Activated T-cell treated with anti-CD3 and anti-CD28 coated beads, Interleukin-2, amount 50 U/mL, for 24 hours (primary cell): ENCODE measurements at regions not wholly inside any gene's neighbourhood (a gene's known extent, or its start where the extent isn't known, plus 50 kb on each side); places are given as distances from the start of the nearest gene placed in this dataset.

Experiments
- DNase-seq: peaks from one replicate; pipeline ENCODE4 v3.0.0-alpha.2; 2020
- H3K27ac Mint-ChIP-seq: 2 replicates; pipeline ENCODE4 v1.8.0; 2020; ENCODE audit warnings: mild to moderate bottlenecking, mixed read lengths
- H3K27me3 Mint-ChIP-seq: 2 replicates; pipeline ENCODE4 v1.8.0; 2020; ENCODE audit warnings: mixed read lengths
- H3K36me3 Mint-ChIP-seq: 2 replicates; pipeline ENCODE4 v1.8.0; 2020; ENCODE audit warnings: low read depth, mixed read lengths
- H3K4me1 Mint-ChIP-seq: 2 replicates; pipeline ENCODE4 v1.8.0; 2020; ENCODE audit warnings: low read depth, mixed read lengths
- H3K4me3 Mint-ChIP-seq: 2 replicates; pipeline ENCODE4 v1.8.0; 2020; ENCODE audit warnings: mild to moderate bottlenecking, moderate library complexity, mixed read lengths
- H3K9me3 Mint-ChIP-seq: 2 replicates; pipeline ENCODE4 v1.8.0; 2020; ENCODE audit warnings: mixed read lengths

DNA sequence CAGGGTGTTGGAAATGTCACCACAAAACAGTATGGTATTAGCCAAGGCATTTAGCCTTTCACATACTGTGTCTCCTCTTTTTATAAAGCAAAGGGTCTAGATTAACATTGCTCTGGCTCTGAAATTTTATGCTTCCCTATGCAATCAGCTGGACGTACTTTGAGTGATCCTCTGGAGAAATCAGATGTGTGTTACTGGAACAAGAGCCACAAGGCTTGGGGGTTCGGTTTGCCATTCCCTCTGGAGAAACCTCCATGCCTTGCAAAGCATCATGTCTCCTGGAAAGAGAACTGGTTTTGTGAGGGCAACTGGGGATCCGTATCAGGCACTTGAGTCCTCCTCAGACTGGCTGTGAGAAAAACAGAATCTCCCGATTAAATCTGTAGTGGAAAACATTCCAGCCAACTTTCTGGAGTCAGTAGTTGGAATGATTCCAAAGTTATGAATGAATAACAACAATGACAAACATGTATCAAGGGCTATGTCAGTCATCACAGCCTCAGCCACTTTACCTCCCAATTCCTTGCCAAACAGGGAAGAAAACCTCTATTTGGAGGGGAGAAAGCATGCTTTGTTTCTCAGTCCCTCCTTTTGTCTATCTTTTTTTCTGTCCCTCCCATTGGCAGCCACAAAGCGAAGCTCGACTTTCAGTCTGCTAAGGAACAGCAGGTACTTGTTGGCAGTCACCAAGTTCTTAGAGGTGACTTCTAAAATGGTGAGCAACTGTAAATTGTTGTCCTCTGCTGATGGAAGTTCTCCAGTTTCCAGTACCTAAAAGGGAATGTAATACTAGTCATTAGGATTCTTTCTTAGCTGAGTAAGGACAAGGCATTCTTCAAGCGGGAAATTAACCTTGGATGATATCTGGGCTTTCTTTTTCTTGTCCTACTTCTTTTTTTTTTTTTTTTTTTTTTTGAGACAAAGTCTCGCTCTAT lies 864.8 kb upstream of the AUTS2 start:
- Mint-ChIP-seq H3K9me3 (peaks cover 9% of the 10 kb centered on the region), H3K27ac (no peak overlapping the region), H3K27me3 (no peaks in the 10 kb centered on the region), H3K36me3 (no peaks in the 10 kb centered on the region), H3K4me3 (no peak overlapping the region), H3K4me1 (no peaks in the 10 kb centered on the region)
- DNase-seq, result no peak

DNA sequence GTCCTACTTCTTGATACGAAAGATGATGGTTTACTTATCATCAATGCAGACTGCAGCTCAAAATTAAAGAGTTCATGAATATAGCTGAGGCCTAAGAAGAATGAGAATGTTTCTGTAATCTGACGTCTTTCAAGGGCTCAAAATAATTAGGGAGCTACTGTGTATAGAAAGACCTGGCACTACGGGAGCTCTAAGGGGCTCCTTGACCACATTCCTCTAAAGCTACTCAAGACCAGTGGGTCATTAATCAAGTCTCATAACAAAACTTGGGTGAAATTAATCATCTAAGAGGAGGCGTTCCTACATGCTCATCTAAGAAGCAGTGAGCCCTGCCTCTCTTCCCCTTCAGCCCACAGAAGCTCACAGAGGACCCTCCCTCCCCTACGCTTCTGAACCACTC lies 863.8 kb upstream of the AUTS2 start:
- Mint-ChIP-seq H3K27ac (no peak overlapping the region), H3K9me3 (peaks cover 9% of the 10 kb centered on the region)

DNA sequence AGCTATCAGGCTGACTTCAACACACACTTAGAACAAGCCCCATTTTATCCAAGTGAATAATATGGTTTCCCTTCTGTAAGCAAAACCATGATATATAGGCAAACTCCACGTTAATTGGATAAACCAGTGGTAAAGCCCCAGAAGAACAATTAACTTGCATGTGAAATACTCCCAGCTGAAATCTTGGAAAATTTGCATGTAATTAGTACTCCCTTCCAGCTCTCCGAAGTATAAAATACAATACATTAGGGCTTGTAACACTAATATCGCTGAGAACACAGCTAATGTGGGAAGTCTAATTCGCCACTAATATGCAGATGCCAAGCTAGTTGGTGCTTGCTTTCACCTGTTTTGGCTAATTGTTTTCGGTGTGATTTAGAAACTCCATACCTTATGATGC lies 859.0 kb upstream of the AUTS2 start:
- Mint-ChIP-seq H3K4me3 (no peak overlapping the region), H3K9me3 (peaks cover 9% of the 10 kb centered on the region), H3K4me1 (no peaks in the 10 kb centered on the region), H3K27me3 (no peaks in the 10 kb centered on the region), H3K27ac (no peak overlapping the region), H3K36me3 (no peaks in the 10 kb centered on the region)
- no peak for DNase-seq

More for the DNA sequence above, 863.8 kb upstream of the AUTS2 start:
- H3K4me1 Mint-ChIP-seq, result no peaks in the 10 kb centered on the region
- no peak overlapping the region for H3K4me3 Mint-ChIP-seq
- no peak for DNase-seq
- H3K27me3 Mint-ChIP-seq, result no peaks in the 10 kb centered on the region
- H3K36me3 Mint-ChIP-seq, result no peaks in the 10 kb centered on the region

DNA sequence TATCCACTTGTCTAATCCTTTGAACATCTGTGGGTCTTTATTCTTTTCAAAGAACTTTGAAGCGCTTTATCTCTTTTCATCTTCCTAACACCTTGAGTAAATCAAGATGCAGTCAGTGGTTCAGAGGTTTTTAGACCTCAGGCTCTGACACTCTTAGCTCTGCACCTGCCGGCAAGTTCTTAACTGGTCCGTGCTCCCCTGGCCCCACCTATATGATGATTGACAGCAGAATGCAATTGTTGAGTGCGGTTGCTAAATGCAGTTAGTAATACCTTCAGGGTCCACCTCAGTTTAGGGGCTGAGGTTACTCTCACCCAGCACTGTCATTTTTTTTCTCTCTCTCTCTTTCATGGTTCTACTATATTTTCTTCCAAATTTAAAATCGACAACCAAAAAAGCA lies 854.2 kb upstream of the AUTS2 start:
- H3K27me3 Mint-ChIP-seq, result no peaks in the 10 kb centered on the region

DNA sequence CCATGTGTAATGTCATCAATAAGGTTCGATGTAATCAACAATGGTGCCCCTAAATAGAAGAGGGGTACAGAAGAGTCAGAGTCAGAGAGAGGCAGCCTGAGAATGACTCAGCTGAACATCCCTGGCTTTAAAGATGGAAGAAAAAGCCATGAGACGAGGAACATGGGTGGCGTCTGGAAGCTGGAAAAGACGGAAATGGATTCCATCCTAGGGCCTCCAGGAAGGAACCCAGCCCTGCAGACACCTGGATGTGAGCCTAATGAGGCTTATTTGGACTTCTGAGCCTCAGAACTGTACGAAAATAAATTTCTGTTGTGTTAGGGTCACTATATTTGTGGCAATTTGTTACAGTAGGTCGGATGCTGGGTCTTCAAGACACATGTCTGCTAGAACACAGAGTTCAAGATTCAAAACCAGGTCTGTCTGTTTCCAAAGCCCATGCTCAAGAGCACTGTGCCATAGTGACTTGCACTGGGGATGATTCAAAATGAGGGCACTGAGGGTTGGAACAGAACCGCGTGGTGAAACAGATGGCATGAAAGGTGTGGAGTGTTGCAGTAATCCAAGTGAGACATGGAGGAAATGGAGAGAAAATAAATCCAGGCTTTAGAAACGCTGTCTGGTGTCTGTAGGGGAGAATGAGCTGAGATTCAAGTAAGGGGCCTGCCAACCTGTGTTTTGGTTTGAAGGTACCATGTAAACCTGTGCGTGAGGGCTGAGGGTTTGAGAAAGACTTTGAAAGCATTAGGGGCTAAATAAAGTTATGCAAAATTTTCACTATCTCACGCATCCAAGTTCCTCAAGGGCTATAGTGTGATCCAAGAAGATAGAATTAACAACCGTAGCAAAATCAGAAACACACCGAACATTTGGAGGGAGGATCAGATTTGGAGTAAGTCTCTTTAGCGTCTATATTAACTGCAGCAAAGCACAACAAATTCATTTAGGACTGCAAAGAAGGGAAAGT lies 849.1 kb upstream of the AUTS2 start:
- H3K27me3 Mint-ChIP-seq, result no peaks in the 10 kb centered on the region
- DNase-seq, result no peak
- H3K36me3 Mint-ChIP-seq, result no peaks in the 10 kb centered on the region
- no peak overlapping the region for H3K27ac Mint-ChIP-seq
- peaks cover 26% of the 10 kb centered on the region for H3K9me3 Mint-ChIP-seq
- no peaks in the 10 kb centered on the region for H3K4me1 Mint-ChIP-seq
- no peak overlapping the region for H3K4me3 Mint-ChIP-seq

More for the DNA sequence above, 854.2 kb upstream of the AUTS2 start:
- Mint-ChIP-seq H3K4me3 (no peak overlapping the region), H3K36me3 (no peaks in the 10 kb centered on the region), H3K27ac (no peak overlapping the region), H3K9me3 (peaks cover 7% of the 10 kb centered on the region), H3K4me1 (no peaks in the 10 kb centered on the region)
- DNase-seq, result no peak

DNA sequence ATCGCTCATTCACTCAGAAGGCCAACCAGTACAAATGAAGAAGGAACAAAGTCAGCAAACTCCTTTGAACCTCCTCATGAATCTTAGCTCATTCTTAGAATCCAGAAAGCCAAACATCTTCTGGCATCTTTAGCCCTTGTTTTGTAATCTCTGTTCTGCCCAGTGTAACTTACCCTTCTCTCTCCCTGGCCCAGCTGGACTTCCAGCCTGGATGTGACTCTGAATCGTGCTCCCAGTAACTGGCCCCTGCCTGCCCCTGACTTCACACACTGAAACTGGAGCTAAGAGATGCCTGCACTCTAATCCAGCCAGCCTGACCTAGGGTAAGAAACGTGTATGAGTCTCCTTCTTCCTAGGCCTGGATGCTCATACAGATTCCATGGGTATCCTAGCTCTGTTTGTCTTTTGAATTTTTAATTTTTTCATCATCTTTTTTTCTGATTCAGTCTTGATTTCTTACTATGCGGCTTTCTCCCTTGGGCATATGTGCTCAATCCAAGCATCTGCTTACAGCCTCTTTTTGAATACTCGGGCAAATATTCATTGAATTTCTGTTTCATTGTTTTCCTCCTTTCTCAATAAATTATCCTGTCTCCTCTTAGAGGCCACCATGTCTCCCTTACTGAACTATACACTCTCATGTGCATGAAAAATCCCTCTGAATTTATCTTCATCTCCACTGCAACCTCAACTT lies 845.6 kb upstream of the AUTS2 start:
- no peak overlapping the region for H3K27ac Mint-ChIP-seq
- H3K4me3 Mint-ChIP-seq, result no peak overlapping the region
- no peak for DNase-seq
- no peaks in the 10 kb centered on the region for H3K4me1 Mint-ChIP-seq
- peaks cover 30% of the 10 kb centered on the region for H3K9me3 Mint-ChIP-seq
- H3K36me3 Mint-ChIP-seq, result no peaks in the 10 kb centered on the region
- H3K27me3 Mint-ChIP-seq, result no peaks in the 10 kb centered on the region

DNA sequence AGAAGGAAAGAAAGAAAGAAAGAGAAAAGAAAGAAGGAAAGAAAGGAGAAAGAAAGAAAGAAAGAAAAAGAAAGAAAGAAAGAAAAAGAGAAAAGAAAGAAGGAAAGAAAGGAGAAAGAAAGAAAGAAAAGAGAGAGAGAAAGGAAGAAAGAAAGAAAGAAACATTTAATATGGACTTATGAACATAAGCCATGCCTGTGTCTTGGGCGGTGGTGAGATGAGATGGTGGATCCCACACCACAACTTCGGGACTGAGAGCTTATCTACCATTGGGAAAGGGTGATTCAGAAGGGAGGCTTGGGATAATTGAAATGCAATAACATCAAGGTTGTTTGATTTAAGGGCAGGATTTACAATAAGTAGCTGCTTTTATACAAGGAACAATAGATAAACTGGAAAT lies 843.9 kb upstream of the AUTS2 start:
- no peaks in the 10 kb centered on the region for H3K36me3 Mint-ChIP-seq
- H3K4me3 Mint-ChIP-seq, result no peak overlapping the region
- no peaks in the 10 kb centered on the region for H3K4me1 Mint-ChIP-seq
- peaks cover 29% of the 10 kb centered on the region for H3K9me3 Mint-ChIP-seq
- DNase-seq, result no peak
- H3K27ac Mint-ChIP-seq, result no peak overlapping the region
- no peaks in the 10 kb centered on the region for H3K27me3 Mint-ChIP-seq

DNA sequence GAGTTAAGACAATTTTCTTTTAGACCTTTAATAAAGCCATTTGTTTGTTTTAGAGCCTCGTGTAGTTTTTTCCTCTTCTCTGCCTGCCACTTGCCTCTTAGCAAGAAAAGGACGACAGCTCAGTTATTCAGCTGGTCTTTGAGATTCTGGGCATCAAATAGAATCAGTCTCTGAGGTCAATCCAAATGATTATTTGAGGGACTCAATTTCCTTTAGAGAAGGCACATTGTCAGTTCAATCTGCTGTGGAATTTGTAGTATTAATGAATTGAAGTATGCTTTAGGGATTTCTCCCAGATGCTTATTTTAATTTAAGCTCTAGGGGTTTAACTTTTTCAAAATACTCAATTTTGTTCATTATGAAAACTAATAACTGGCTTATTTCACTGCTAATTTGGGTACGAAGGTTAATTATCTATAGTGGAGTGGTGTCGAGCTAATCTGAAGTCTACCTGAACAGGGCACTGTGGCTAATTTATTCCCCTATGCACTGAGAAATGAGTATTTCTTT lies 841.2 kb upstream of the AUTS2 start:
- no peak overlapping the region for H3K4me3 Mint-ChIP-seq
- H3K27ac Mint-ChIP-seq, result no peak overlapping the region
- no peaks in the 10 kb centered on the region for H3K36me3 Mint-ChIP-seq
- H3K27me3 Mint-ChIP-seq, result no peaks in the 10 kb centered on the region
- no peak for DNase-seq
- peaks cover 26% of the 10 kb centered on the region for H3K9me3 Mint-ChIP-seq
- H3K4me1 Mint-ChIP-seq, result no peaks in the 10 kb centered on the region

DNA sequence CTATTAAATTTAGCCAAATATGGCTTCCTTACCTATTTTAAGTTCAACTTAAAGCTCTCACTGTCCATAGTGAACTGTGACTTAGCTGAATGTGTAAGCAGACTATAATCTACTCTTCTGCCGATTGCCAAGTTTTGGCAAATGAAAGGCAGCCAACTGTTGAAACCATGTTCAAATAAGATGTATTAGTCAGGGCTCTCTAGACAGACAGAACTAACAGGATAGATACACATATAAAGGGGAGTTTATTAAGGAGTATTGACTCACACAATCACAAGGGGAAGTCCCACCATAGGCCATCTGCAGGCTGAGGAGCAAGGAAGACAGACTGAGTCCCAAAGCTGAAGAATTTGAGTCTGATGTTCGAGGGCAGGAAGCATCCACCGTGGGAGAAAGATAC lies 837.7 kb upstream of the AUTS2 start:
- H3K4me1 Mint-ChIP-seq, result no peaks in the 10 kb centered on the region
- peaks cover 28% of the 10 kb centered on the region for H3K9me3 Mint-ChIP-seq
- H3K27ac Mint-ChIP-seq, result no peak overlapping the region
- no peak overlapping the region for H3K4me3 Mint-ChIP-seq
- no peaks in the 10 kb centered on the region for H3K36me3 Mint-ChIP-seq
- no peak for DNase-seq
- no peaks in the 10 kb centered on the region for H3K27me3 Mint-ChIP-seq

DNA sequence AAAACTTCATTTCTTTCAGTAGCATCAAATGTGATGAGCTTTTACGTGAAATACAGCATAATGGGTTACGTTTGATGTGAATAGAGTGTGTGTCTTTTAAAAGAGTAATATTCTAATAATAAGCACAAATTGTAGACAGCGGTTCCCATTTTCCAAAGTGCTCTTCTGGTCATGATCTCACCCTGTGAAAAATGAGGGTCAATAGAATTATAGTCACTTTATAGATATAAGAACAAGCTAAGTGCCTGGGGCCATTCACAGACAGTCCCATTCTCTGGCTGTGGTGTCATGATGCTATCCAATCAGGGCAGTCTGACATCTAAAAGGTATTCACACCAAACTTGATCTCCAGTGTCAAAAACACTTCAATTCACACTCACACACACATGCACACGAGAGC lies 830.8 kb upstream of the AUTS2 start:
- H3K36me3 Mint-ChIP-seq, result no peaks in the 10 kb centered on the region

DNA sequence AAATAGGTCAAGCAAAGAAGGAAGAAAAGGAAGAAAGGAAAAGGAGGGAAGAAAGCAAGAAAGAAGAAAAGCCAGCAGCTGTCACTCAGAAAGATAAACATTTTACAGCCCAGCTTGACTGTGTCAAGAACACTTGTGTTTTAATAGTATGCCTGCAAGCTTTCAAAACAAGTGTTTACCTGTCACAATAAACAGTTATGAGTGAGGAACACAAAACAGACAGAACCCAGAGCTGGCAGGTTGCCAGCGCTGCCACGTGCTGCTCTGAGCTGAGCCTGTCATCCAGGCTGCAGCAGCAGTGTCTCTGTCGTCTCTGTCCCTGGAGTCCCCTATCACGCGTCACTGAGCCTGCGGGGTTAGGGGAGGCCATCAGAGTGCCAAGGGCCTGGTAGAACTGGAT lies 827.6 kb upstream of the AUTS2 start:
- Mint-ChIP-seq H3K4me3 (no peak overlapping the region), H3K27ac (no peak overlapping the region), H3K36me3 (no peaks in the 10 kb centered on the region), H3K9me3 (peaks cover 13% of the 10 kb centered on the region), H3K27me3 (no peaks in the 10 kb centered on the region), H3K4me1 (no peaks in the 10 kb centered on the region)
- DNase-seq, result no peak

More for the DNA sequence above, 830.8 kb upstream of the AUTS2 start:
- Mint-ChIP-seq H3K27ac (no peak overlapping the region), H3K4me3 (no peak overlapping the region), H3K27me3 (no peaks in the 10 kb centered on the region), H3K9me3 (peaks cover 17% of the 10 kb centered on the region), H3K4me1 (no peaks in the 10 kb centered on the region)
- DNase-seq, result no peak

DNA sequence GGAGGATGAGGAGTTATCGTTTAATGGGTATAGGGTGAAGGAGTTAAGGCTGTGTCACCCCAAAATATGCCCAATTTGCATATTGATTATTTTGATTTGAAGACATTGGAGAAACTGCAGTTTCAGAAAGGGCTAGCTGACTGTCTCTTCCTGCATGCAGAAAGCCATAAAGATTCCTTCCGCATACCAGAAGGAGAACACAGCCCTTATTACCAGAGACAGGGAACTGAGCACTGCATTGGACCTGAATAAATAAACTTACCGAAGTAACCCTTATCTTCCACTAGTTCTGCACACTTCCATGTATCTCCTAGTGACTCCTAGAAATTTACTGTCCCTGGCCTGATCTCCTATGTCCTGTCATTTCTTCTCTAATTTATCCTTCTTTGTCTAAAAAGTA lies 821.9 kb upstream of the AUTS2 start:
- no peak overlapping the region for H3K27ac Mint-ChIP-seq
- H3K9me3 Mint-ChIP-seq, result peaks cover 18% of the 10 kb centered on the region
- H3K4me3 Mint-ChIP-seq, result no peak overlapping the region

DNA sequence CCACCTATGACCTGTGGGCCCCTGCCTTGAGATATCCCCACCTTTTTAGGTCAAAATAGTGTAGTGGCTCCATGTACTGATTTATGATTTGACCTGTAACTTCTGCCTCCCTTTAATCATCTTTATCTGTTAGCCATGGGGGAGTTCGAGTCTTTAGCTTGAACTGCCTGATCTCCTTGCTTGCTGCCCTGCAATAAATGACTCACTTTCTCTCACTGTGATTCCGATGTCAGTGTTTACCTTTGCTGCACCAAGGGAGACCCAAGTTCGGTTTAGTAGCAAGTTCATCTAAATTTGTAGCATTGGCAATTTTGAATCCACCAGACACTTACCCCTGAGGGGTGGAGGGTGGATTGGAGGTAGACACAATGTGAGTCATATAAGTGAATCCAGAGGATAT lies 814.6 kb upstream of the AUTS2 start:
- no peak for DNase-seq
- no peak overlapping the region for H3K27ac Mint-ChIP-seq
- H3K4me3 Mint-ChIP-seq, result no peak overlapping the region
- no peaks in the 10 kb centered on the region for H3K36me3 Mint-ChIP-seq
- H3K9me3 Mint-ChIP-seq, result peaks cover 16% of the 10 kb centered on the region
- H3K4me1 Mint-ChIP-seq, result no peaks in the 10 kb centered on the region
- H3K27me3 Mint-ChIP-seq, result no peaks in the 10 kb centered on the region

More for the DNA sequence above, 821.9 kb upstream of the AUTS2 start:
- Mint-ChIP-seq H3K4me1 (no peaks in the 10 kb centered on the region), H3K36me3 (no peaks in the 10 kb centered on the region), H3K27me3 (no peaks in the 10 kb centered on the region)
- DNase-seq, result no peak

DNA sequence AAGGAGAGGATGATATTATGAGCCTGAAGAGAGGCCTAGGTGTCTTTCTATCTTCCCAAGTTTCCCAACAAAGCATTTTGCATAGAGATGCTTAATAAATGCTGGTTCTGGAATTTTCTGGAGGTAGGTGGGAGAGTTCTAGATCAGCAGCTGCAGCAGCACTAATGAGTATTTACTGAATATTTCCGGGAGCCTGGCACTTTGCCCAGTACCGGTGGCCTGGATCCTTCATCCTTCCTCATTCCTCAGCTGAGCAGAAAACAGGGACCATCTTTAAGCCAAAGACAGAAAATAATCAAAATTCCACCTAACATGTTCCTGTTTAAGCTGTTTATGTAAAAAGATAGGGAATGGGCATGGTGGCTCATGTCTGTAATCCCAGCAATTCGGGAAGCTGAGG lies 813.2 kb upstream of the AUTS2 start:
- Mint-ChIP-seq H3K27ac (no peak overlapping the region), H3K4me1 (no peaks in the 10 kb centered on the region), H3K9me3 (peaks cover 13% of the 10 kb centered on the region), H3K27me3 (no peaks in the 10 kb centered on the region), H3K4me3 (no peak overlapping the region), H3K36me3 (no peaks in the 10 kb centered on the region)
- DNase-seq, result no peak
